ENCODE measurements at regions not wholly inside any gene's neighbourhood (a gene's known extent, or its start where the extent isn't known, plus 50 kb on each side); places are given as distances from the start of the nearest gene placed in this dataset.
A peak's percentile ranks its signal among the peaks of the same experiment; 100 is the strongest.

DNA sequence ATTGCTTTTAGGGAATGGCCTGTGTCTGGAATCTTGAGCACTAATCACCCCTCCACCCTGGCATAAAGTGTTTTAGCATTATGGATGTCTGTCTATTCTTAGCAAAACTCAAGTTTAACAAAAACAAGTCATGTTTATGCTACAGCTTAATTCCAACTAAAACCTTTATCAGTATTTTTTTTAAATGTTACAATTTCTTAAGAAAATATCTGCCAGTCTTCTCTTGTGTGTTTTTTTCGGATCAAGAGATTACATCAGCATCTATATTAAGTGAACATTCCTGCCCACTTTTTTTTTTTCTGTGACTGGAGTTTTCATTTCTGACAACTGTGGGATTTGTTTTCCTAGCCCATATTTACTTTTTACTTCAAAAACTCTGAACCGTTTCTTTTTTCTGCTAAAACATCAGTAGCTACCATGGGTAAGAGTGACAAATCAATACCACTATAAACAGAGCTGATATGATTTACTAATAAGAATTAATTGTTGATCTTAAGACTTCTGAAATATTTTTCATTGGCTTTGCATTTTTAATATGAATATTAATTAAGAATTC, 94.3 kb downstream of the EDN1 start:
- DNase-seq: no peak

DNA sequence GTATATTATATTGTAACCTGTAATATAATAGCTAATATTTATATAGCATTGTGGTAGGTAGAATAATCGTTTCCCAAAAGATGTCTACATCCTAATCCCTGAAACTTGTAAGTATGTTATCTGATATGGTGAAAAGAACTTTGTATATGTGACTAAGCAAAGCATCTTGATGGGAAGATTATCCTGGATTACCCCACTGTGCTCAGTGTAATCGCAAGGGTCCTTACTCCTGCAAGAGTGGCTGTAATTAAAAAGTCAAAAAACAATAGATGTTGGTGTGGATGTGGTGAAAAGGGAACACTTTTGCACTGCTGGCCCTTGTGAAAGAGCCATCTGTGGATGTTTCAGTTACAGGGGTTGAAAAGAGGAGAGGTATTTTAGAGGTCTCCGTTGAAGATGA, 95.2 kb downstream of the EDN1 start:
- no peak for DNase-seq

DNA sequence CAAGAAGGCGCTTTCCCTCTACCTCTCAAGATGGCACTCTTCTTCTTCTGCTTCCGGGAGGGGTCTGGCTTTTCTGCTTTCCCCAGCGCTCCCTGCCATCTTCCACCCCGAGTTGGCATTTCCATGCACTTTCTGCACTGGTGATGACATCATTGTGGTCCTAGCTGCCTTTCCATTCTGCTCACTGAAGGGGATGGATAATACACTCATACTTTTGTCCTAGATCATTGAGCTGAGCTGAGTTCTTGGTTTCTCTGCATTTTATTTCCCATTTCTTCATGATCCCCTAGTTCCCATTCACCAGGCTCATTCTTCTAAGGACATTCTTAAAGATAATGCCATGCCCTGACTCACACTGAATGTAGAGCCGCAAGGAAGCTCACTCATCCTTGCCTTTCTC, 96.7 kb downstream of the EDN1 start:
- DNase-seq: no peak

DNA sequence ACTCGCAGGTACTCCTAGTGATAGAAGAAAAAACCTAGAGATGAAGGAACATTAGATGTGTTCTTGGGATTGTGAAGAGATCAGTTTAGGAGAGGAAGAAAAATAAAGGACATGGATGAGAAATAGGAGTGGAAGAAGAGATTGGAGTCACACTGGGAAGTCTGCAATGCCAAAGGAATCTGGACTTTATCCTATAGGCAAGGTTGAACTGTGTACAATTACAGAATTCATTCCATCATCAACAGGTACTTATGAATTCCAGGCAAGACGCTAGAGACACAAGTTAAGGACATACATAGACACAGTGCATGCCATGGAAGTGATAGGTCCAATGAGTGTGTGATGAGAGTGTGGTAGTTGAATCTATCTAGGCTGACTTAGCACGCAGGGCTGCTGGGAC, 101.3 kb downstream of the EDN1 start:
- no peak for DNase-seq

DNA sequence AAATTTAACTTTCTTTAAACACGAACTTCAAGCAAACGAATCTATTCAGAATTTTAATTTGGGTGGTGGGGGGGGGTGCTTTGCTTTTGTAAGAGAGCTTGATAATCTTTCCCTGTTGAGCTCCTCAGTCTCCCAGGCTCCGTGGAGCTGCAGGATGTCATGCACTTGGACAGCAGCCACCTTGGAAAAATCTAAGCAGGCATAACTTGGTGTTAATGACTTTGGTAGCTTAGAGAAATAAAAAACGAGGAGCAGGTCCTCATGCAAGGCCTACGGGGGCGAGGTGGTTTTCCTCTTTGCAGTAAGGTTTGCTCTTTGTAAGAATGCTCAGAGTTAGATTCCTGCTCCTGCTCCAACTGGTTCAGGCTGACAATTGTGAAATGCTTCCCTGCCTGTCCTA, 102.3 kb downstream of the EDN1 start:
- no peak for DNase-seq

DNA sequence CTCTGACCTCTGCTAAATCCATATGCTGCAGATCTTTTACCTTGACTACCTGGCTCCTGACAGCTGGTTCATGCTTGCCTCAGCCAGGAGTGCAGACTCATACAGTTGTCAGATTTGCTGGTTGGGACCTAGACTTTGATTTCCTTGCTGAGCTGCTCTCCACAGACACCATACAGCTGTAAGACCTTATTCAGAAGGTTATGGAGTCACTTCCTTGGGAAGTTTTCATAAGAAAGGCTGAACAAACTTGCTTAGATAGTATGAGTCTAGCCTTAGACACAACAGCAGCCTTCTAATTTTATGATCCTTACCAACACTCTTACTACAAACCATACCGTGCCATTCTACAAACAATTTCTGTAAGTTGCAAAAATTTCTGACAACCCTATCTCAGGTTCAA, 102.9 kb downstream of the EDN1 start:
- no peak for DNase-seq

DNA sequence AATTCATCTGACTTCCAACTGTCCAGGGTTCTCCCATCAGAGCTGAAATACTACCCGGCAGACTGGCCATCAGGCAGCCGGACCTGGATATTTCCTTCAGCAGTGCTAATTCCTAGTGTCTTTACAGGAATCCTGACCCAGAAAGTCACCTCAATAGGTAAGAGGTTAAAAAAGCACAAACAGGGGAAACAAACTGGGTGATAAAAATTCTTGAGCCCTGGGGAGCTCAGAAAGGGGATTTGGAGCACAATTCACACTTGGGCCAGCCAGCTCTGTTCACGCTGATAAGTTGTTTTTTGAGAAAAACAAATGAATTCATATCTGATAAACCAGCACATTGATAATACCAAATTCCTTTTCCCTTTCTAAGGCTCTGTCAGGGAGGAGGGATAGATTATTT, 104.0 kb downstream of the EDN1 start:
- no peak for DNase-seq

DNA sequence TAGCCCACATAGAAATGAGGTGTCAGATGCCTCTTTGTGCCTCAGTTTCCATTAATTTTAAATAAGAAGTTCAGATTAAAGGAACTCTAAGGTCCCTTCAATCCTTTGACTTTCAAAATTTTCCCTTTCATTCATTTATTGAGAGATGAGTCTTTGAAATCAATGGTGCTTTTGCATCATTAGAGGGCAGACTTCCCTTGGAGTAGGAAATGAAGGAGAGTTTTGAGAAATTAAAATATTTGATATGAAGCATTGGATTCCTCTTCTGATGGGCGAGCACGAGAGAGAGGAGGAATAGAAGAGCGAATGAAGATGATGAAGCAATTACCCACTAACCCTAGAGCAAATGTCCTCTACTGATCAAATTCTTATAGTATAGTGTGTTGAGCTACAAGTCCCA, 105.7 kb downstream of the EDN1 start:
- DNase-seq: no peak

DNA sequence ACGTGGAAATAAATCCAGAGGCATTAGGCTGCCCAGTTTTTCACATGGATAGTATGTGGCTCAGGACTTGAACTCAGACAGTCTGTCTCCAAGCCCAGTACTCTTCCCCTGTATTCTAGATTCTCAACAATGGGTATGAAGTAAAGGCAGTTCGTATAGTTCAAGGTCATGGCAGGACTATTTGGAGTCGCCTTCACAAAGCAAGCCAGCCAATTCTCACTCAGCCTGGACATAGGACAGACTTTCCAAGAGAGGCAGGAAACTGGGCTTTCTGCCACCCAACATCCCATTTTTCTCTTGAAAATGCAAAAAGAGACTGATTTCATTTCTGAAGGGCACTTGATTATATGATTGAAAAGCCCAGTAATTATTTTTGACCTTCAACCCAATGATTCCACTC, 111.0 kb downstream of the EDN1 start:
- no peak for DNase-seq

DNA sequence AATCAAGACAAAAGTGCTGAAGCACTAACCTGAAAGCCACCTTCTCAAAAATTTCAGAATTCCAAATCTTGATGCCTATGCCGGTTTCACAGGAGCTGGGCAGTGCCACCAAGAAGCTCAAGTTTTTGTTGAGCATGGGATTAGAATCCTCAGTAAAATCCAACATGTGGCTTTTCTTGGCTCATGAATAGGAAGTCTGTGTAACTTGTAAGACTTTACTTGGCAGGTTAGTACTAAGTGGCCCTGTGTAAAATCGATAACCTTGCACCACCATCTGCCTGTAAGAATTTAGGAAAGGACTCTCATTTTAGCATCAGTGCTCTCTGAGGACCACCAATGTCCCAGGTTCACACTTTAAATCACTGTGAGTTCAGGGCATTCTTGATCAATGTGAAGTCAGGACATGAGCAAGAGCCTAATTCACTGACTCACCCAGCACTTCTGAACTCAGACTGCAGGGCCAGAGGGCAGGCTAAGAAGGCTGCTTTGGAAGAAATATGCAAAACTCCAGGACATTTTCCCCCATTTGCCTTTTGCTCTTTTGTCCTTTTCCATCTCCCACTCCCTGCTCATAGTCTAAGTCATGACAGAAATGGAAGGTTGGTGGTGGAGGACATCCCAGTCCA, 113.2 kb downstream of the EDN1 start:
- no peak for DNase-seq

DNA sequence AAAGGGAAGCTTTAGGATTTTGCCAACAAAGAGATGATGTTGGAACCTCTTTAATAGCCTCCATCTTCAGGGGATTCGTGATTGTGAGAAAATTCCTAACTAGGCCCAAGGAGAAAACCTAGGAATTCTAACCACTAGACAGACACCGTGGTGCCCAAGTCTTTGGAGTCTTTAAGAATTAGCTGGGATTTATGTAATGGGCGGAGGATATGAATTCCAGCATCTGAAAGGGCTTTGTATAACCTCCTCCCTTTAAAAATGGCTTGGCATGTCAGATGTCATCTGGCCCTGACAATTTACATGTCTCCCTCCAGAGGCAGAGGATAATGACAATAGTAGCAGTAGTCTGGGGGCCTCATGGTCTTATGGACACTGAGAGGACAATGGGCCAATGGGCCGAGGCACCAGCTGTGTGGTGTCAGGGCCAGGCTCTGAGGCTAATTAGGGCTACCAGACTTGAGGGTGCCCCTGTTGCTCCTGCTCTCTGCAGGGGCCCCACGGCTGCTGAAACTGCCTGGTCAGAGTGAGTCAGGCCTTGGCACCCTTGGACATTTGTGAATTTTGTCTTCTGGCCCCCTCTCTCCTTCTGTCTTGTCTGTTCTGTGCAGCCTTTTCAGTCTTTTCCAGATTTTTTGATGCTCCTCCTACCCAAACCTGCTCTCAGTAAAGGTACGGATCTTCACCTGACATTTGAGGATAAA, 113.9 kb downstream of the EDN1 start:
- no peak for DNase-seq

DNA sequence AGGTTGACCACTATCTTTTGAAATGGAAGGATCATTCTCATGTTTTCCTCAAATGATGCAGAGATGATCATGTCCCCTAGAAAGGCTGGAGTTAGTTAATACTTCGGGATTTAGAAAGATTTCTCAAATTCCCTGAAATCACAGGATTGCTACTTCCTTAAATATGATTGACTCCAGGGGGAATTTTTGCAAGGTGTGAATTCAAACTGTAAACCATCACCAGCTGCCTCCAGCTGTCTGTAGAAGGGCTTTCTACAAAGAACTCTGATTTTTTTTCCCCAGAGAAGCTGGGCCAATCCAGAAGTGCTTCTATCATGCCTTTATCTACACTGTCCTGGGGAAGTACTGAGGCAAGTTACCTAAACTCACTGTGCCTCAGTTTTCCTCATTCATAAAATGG, 114.5 kb downstream of the EDN1 start:
- no peak for DNase-seq

DNA sequence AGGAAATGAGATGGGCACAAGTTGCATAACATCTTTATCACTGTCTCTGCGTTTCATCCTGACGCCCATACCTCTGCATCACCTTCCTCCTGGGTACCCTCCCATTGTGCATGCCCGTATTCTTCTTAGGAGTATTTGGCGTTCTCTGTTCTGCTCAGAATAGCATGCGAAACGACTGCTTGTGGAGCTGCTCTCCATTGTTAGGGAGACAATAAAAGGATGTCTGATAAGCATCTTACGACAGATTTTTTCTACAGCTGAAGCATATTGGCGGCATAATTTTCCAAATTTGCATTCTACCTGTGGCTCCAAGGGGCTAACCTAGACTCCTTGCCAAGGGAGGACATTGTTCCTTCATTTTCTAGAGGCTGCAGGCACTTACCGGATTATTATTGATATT, 118.6 kb downstream of the EDN1 start:
- DNase-seq: no peak

DNA sequence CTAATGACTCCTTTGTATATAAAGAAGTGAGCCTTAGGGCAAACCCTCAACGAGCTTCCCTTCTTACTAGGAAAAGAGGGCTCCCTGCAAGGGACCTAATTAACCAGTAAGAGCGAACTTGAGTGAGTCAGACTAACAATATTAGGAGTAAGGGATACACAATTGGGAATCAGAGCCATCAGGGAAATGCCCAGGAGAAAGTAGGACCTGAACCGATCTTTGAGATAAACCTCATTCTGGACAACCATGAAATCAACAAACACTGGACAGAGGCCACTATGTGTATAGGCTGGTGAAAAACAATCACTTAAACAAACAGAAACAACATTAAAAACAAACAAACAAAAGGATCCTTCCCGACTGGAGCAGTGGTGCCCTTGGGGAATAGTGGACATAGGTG, 120.8 kb downstream of the EDN1 start:
- DNase-seq: no peak

DNA sequence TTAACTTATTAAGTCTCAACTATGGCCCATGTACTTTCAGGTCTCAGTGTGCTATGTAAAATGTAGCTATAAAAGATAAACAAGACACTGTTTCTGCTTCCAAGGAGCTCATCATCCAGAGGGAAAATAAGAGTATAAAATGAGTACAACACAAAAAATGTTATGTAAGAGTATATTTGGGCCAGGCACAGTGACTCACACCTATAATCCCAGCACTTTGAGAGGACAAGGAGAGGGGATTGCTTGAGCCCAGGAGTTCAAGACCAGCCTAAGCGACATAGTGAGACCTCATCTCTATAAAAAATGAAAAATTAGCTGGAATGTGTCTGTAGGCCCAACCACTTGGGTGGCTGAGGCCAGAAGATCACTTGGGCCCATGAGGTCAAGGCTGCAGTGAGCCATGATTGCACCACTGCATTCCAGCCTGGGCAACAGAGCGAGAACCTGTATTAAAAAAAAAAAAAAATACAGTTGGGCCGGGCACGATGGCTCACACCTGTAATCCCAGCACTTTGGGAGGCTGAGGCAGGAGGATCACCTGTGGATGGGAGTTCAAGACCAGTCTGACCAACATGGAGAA, 124.0 kb downstream of the EDN1 start:
- DNase-seq: no peak

DNA sequence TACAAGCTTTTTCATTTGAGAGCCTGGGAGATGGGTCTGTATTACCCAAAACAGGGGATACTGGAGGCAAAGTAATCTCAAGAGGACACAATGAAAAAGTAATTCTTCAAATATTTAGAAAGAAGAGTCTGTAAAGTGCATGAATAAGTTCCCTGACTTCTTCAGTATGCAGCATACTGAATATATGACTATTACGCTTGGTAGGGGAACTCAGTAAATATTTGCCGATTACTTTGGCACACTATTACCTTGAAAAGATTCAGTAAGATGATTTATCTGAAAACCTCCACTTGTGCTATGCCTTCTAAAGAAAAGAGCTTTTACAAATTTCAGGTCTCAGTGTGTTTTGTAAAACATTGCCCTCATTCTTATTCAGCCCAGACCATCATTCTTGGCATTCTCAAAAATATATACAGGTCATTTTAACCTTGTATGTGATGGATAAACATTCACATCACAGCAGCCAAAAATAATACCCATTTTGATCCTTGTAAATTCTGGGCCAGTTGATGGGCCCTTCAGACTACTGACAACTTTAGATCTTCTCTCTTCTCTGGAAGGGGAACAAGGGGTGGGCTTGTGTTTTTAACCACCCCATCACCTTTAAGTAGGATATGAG, 125.9 kb downstream of the EDN1 start:
- DNase-seq: no peak

DNA sequence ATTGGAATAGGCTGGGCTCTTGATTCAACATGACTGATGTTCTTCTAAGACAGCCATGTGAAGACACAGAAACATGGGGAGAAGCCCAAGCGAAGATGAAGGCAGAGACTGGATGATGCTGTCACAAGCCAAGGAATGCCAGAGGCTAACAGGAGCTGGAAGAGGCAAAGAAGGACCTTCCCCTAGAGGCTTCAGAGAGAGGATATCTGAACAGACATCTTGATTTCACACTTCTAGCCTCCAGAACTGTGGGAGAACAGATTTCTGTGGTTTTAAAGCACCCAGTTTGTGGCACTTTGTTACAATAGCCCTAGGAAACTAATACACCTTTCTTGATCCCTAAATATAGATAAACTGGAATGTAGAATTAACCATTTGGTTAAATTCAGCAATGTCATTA, 127.0 kb downstream of the EDN1 start:
- DNase-seq: no peak

DNA sequence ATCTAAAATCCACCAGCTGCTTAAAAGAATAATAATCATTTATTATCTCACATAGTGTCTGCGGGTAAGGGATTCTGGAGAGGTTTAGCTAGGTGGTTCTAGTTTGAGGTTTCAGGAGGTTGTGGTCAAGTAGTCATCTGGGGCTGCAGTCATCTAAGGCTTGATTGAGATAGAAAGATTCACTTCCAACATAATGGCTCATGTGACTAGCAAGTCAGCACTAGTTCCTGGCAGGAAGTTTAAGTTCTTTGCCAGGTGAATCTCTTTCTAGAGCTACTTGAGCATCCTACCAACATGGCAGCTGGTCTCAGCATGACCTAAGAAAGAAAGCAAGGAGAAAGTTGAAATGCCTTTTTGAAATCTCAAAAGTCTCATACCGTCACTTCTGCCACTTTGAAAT, 128.8 kb downstream of the EDN1 start:
- DNase-seq: no peak

DNA sequence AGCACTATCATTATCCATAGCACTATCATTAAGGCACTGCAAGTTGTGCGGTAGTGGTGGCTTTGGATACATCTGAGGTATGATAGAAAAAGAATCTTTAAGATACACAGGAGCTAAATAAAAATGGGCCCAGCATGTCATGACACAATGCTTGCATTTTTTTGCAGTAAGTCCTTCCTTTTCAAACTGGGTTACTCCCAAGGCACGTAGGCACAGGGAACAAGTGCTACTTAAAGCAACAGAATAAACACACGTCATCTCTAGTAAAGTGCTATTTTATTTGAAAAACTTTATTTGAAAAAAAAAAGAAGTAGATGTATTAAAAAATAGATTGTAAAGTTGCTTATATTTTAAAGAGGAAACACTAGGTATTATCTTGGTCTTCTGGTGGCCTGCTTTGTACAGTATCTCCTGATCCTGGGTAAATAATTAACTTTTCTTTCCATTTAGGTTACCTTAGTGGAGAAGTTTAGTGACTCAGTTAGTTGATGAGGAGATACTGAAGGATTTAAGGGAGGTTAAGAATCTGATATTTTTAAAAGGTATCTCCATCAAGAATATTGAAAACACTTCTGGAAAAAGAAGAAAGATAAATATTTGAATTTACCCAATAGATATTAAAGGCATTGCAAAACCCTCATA, 129.6 kb downstream of the EDN1 start:
- no peak for DNase-seq

DNA sequence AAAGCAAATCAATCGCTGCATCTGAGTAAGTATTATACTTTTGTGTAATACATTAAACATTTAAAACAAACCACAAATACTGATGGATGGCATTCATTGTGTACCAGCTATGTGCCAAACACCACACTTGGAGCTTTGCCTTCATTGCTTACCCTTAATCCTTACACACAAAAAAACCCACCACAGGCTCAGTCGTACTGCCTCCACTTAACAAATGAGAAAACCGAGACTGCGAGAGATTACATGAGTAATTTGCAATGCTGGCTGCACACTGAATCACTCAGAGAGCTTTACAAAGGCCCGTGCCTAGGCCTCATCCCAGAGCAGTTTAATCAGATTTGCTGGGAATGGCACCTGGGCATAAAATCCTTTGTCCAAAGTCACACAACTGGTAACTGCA, 130.5 kb downstream of the EDN1 start:
- DNase-seq: no peak

DNA sequence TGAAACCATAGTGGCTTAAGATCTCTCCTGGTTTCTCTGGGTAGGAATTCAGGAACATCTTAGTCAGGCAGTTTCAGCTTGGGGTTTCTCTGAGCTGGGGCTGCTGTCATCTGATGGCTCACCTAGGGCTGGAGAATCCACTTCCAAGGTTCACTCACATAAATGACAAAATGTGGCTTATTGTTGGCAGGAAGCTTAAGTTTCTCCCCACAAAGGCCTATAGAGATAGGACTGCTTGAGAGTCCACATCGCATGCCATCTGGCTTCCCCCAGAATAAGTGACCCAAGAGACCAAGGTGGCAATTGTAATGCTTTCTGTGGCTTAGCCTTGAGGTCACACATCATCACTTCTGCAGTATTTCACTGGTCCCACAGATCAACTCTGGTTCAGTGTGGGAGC, 131.4 kb downstream of the EDN1 start:
- DNase-seq: peak; percentile 7

DNA sequence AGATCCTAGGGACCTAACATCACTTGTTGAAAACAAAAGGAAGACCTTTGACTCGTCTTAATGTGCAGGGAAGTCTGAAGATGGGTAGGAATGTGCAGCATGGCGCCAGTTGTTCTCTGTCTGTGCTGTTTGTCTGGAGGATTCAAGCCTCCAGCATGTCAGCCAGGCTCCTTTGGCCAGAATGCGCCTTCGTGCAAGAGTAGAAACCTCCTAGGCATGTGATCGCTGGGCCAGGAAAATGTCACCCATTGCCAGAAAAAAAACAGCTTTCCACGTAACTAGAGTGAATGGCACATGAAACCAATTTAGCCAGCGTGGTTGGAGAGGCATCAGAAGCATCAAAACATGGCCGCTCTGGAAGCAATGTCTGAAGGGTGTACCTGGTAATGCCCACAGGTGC, 132.7 kb downstream of the EDN1 start:
- DNase-seq: no peak

DNA sequence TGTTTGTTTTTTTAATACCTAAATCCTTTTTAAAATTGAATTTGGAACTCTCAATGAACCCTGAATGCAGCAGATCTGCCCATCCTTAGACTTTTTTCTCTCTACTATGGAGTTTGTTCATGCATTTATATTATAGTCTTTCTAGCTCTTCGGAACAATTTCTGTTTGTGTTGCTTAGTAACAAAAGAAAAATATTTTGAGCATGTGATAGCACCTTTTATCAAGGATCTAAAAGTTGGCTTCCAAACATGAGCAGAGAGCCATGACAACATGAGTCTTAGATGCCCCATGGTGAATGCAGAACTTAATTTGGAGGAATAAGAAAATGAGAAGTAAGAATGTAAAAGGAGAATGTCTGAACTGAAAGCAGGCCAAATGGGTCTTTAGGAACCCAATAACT, 133.7 kb downstream of the EDN1 start:
- DNase-seq: no peak

DNA sequence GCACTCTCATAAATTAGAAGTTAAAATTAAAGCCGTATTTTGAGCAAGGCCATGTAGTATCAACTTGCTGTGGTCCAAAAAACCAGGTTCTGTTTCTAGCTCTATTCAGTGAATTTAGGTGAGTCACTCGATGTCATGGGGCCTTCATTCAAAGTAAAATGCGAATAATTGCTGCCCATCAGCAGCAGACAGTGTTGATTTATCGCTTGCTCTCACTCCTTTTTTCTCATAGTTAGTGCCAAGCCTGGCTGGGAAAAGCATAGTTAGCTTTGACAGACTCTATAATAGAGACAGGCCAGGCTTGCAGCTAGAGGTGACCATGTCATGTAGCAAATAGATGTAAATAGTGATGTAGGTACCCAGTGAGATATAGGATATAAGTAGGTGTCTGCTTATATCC, 136.0 kb downstream of the EDN1 start:
- no peak for DNase-seq
